Mammary epithelial cell (primary cell): ENCODE measurements at regions not wholly inside any gene's neighbourhood (a gene's known extent, or its start where the extent isn't known, plus 50 kb on each side); places are given as distances from the start of the nearest gene placed in this dataset.

Source experiments
- EZH2 ChIP-seq: IDR thresholded peaks from 2 replicates; pipeline ENCODE4 v1.6.1; 2012; ENCODE audit warnings: low read length, inconsistent platforms, borderline replicate concordance
- TF ChIP-seq, protein P1 (sequence below), 2 donors: IDR thresholded peaks in 1 of 2; conservative IDR thresholded peaks in 1 of 2; 2 replicates each; pipeline ENCODE4 v1.5.1; 2011 to 2012; ENCODE audit warnings: inconsistent platforms in 2 of 2, low read length in 2 of 2, mild to moderate bottlenecking in 2 of 2, control low read depth in 1 of 2, low read depth in 1 of 2; ENCODE audit not compliant: insufficient read depth in 1 of 2; ENCODE audit errors: extremely low read depth in 1 of 2

DNA sequence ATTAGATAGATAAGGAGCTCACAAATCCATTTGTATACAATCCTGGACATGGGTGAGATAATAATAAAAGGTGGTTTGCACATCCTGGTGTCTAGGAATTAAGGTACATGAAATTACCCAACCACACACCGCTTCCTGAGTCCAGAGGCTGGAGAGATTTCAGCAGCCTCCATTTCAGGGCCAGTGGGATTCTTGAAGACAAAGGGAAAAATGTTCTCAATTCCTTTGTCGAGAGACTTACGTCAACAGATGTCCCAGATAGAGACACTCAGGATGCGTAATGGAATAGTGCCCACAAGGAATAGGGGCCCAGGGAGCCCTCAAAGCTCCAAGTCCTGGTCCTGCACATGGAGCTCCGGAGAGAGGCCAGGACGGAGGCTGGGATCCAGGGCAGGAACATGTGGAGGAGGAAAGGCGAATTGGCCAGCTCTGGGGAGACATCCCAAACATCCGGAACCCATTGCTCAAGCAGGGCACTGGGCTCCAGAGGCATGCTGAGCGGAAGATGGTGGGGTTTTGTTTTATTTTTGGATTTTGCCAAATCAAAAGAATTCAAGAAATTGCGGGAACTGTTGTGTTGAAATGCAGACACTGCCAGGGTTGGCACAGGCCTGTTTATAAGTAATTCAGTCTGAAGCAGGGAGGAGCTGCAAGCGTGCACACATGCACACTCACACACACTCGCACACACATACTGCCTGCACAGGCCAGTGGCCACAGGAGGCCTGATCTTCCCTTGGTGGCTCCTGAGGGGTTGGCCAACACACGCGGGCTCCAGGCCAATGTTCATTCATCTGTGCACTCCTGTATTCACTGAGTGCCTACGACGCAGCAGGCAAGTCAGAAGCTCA is 97.2 kb downstream of the NOG start:
- TF ChIP-seq, protein P1, sequence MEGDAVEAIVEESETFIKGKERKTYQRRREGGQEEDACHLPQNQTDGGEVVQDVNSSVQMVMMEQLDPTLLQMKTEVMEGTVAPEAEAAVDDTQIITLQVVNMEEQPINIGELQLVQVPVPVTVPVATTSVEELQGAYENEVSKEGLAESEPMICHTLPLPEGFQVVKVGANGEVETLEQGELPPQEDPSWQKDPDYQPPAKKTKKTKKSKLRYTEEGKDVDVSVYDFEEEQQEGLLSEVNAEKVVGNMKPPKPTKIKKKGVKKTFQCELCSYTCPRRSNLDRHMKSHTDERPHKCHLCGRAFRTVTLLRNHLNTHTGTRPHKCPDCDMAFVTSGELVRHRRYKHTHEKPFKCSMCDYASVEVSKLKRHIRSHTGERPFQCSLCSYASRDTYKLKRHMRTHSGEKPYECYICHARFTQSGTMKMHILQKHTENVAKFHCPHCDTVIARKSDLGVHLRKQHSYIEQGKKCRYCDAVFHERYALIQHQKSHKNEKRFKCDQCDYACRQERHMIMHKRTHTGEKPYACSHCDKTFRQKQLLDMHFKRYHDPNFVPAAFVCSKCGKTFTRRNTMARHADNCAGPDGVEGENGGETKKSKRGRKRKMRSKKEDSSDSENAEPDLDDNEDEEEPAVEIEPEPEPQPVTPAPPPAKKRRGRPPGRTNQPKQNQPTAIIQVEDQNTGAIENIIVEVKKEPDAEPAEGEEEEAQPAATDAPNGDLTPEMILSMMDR (conservative IDR thresholded peaks at IDR 0.05 in 1 of 2, IDR thresholded peaks at IDR 0.05 in 1 of 2; ENCODE audit: extremely low read depth in 1 of 2, insufficient read depth in 1 of 2, low read depth in 1 of 2, low read length in 2 of 2), result no peak
- TF ChIP-seq EZH2, result no peak
